A673 (cell line): ENCODE measurements at regions not wholly inside any gene's neighbourhood (a gene's known extent, or its start where the extent isn't known, plus 50 kb on each side); places are given as distances from the start of the nearest gene placed in this dataset.

ENCODE experiments used
- BruUV-seq: library from RNA; stranded (reverse); fragments of 400-500 nt; replicated peaks from 2 replicates; lab custom pipeline; 2021; lab: Mats Ljungman, UMichigan
- CTCF ChIA-PET: fragments of 300-600 bp; sonication (Branson Sonifier 250); formaldehyde crosslinking; loops from one replicate; lab custom pipeline; 2022; ENCODE audit warnings: antibody characterized with exemption; lab: Charles Lee
- POLR2A ChIA-PET: fragments of 300-600 bp; sonication (Branson Sonifier 250); formaldehyde crosslinking; loops from one replicate; lab custom pipeline; 2022; ENCODE audit warnings: antibody characterized with exemption; ENCODE audit not compliant: low non-redundant PET; lab: Charles Lee
- DNase-seq: peaks from one replicate; pipeline ENCODE4 v3.0.0-alpha.2; 2015; ENCODE audit warnings: low spot score
- H3K27ac ChIP-seq: fragments of 200-600 bp; sonication (generic); 2 replicates; pipeline ENCODE4 v1.5.1; 2016; ENCODE audit warnings: mixed run types, low read depth, mild to moderate bottlenecking, mixed read lengths, antibody characterized with exemption, low read length; ENCODE audit not compliant: poor library complexity, severe bottlenecking
- H3K27me3 ChIP-seq: fragments of 200-600 bp; sonication (generic); replicated peaks from 2 replicates; pipeline ENCODE4 v1.6.1; 2017; ENCODE audit warnings: mixed run types, low read depth, mild to moderate bottlenecking, mixed read lengths, antibody characterized with exemption, low read length; ENCODE audit not compliant: insufficient read depth, poor library complexity
- H3K36me3 ChIP-seq: fragments of 200-600 bp; sonication (generic); 2 replicates; pipeline ENCODE4 v1.6.1; 2016; ENCODE audit warnings: mixed run types, mild to moderate bottlenecking, mixed read lengths, antibody characterized with exemption, low read length; ENCODE audit not compliant: insufficient read depth, poor library complexity, severe bottlenecking
- H3K4me1 ChIP-seq: fragments of 200-600 bp; sonication (generic); 2 replicates; pipeline ENCODE4 v1.6.1; 2017; ENCODE audit warnings: mixed run types, mild to moderate bottlenecking, mixed read lengths, antibody characterized with exemption, low read length; ENCODE audit not compliant: insufficient read depth, poor library complexity, severe bottlenecking
- H3K4me3 ChIP-seq: fragments of 200-600 bp; sonication (generic); 2 replicates; pipeline ENCODE4 v1.5.1; 2016; ENCODE audit warnings: low read depth, mixed run types, mild to moderate bottlenecking, mixed read lengths, low read length; ENCODE audit not compliant: poor library complexity, severe bottlenecking
- H3K9me3 ChIP-seq: fragments of 200-600 bp; sonication (generic); 2 replicates; pipeline ENCODE4 v1.6.1; 2016; ENCODE audit warnings: mixed run types, low read depth, mild to moderate bottlenecking, mixed read lengths, antibody characterized with exemption, low read length; ENCODE audit not compliant: poor library complexity, severe bottlenecking
- EZH2 ChIP-seq: fragments of 200-600 bp; sonication (generic); IDR thresholded peaks from 2 replicates; pipeline ENCODE4 v1.6.1; 2017; ENCODE audit warnings: borderline replicate concordance, low read depth, mild to moderate bottlenecking, mixed read lengths, antibody characterized with exemption, low read length; ENCODE audit not compliant: poor library complexity, severe bottlenecking
- intact Hi-C: fragments of 100-400 bp; cut with micrococcal nuclease; formaldehyde crosslinking; loops from one replicate; pipeline ENCODE4 v1.10.0; 2022; ENCODE audit not compliant: unreplicated experiment
- TF ChIP-seq, protein P1 (sequence below): fragments of 300-800, 200-600 bp; sonication (generic); conservative IDR thresholded peaks from 2 replicates; pipeline ENCODE4 v1.5.1; 2017; ENCODE audit warnings: low read depth, mild to moderate bottlenecking, antibody characterized with exemption, low read length, moderate library complexity, mixed read lengths

- no peak for TF ChIP-seq EZH2
- TF ChIP-seq, protein P1, sequence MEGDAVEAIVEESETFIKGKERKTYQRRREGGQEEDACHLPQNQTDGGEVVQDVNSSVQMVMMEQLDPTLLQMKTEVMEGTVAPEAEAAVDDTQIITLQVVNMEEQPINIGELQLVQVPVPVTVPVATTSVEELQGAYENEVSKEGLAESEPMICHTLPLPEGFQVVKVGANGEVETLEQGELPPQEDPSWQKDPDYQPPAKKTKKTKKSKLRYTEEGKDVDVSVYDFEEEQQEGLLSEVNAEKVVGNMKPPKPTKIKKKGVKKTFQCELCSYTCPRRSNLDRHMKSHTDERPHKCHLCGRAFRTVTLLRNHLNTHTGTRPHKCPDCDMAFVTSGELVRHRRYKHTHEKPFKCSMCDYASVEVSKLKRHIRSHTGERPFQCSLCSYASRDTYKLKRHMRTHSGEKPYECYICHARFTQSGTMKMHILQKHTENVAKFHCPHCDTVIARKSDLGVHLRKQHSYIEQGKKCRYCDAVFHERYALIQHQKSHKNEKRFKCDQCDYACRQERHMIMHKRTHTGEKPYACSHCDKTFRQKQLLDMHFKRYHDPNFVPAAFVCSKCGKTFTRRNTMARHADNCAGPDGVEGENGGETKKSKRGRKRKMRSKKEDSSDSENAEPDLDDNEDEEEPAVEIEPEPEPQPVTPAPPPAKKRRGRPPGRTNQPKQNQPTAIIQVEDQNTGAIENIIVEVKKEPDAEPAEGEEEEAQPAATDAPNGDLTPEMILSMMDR = no peak
- intact Hi-C loops = no loop called here
- no peak for DNase-seq
- POLR2A ChIA-PET = no interaction called here
- no TSS peak for BruUV-seq
- no peaks in the 10 kb centered on the region for H3K9me3 ChIP-seq
- H3K27ac ChIP-seq = no peak overlapping the region
- no peaks in the 10 kb centered on the region for H3K4me1 ChIP-seq
- peaks cover 97% of the 10 kb centered on the region for H3K27me3 ChIP-seq
- H3K36me3 ChIP-seq = no peaks in the 10 kb centered on the region
- CTCF ChIA-PET = no interaction called here
- no peak overlapping the region for H3K4me3 ChIP-seq
Observed at GRCh38 chr17:79180358-79181005, 105.9 kb downstream of the ENGASE start.

DNA sequence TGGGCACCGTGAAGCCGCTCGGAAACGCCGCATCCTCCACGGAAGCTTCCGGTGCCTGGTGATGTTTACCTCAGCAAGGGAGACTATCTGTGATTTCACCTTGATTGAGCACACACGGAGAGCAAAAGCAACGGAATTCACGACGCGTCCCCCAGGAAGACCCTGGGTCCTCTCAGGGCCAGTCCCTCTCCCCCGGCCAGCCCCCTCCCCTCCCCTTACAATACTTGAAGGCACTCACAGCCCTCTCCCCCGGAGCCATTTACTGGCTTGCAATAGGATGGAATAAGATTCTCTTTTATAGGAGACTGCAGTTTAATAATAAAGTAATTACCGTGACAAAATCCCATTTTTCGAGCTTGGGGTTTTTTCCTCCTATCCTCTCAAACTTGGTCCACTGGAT is 104.7 kb downstream of the ENGASE start:
- Histone ChIP-seq H3K4me3 (no peak overlapping the region), H3K36me3 (no peaks in the 10 kb centered on the region), H3K9me3 (no peaks in the 10 kb centered on the region), H3K27me3 (peaks cover 90% of the 10 kb centered on the region), H3K27ac (no peak overlapping the region), H3K4me1 (no peaks in the 10 kb centered on the region)
- CTCF ChIA-PET = no interaction called here
- POLR2A ChIA-PET = no interaction called here
- intact Hi-C loops = no loop called here
- TF ChIP-seq, protein P1 = no peak
- no peak for TF ChIP-seq EZH2
- DNase-seq = no peak
- BruUV-seq = no TSS peak

DNA sequence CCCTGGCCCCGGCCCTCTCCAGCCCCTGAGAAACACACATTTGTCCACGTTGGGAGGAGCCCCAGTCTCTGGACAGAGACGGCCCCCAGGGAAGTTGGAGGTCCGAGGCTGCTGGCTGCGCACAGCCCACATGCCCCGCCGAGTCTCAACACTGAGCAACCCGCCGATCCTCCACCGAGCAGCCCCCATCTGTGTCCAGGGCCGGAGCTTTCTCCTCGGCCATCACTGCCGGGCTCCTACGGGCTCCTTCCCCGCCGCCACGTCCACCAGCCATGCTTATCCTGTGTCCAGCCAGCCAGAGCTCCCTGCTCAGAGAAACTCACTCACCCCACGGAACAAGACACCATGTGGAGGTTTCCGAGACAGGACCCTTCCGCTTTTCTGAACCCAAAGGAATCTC is 103.3 kb downstream of the ENGASE start:
- no peak overlapping the region for H3K4me3 ChIP-seq
- peaks cover 78% of the 10 kb centered on the region for H3K27me3 ChIP-seq
- TF ChIP-seq, protein P1 = no peak
- BruUV-seq = no TSS peak
- no peak for DNase-seq
- intact Hi-C loops = no loop called here
- CTCF ChIA-PET = no interaction called here
- H3K4me1 ChIP-seq = no peaks in the 10 kb centered on the region
- H3K36me3 ChIP-seq = no peaks in the 10 kb centered on the region
- POLR2A ChIA-PET = no interaction called here
- H3K9me3 ChIP-seq = no peaks in the 10 kb centered on the region
- no peak overlapping the region for H3K27ac ChIP-seq
